Endothelial cell of umbilical vein (primary cell): ENCODE measurements at regions not wholly inside any gene's neighbourhood (a gene's known extent, or its start where the extent isn't known, plus 50 kb on each side); places are given as distances from the start of the nearest gene placed in this dataset.

Experiments
- BruUV-seq: library from RNA; stranded (reverse); fragments of 400-500 nt; replicated peaks from 2 replicates; lab custom pipeline; 2021; lab: Mats Ljungman, UMichigan
- CTCF ChIA-PET: fragments of 300-600, 350-600 bp; sonication (Branson Sonifier 250); formaldehyde crosslinking; loops from one replicate; lab custom pipeline; 2021; ENCODE audit warnings: antibody characterized with exemption, inconsistent platforms; lab: Charles Lee
- POLR2A ChIA-PET: fragments of 300-600, 350-600 bp; sonication (Branson Sonifier 250); formaldehyde crosslinking; loops from one replicate; lab custom pipeline; 2021; ENCODE audit warnings: antibody characterized with exemption, inconsistent platforms; lab: Charles Lee
- DNase-seq: peaks from one replicate; pipeline ENCODE4 v3.0.0-alpha.2; 2011; ENCODE audit warnings: low read depth, low spot score
- FAIRE-seq: peaks from 2 replicates; lab custom pipeline; 2011; peaks lifted over from hg19 to GRCh38; lab: Jason Lieb, UNC
- H2AFZ ChIP-seq: 2 replicates; pipeline ENCODE4 v1.6.0; 2012; ENCODE audit warnings: low read depth, low read length, control low read depth, inconsistent platforms
- H3K27ac ChIP-seq: 2 replicates; pipeline ENCODE4 v1.5.1; 2011; ENCODE audit warnings: low read depth, mild to moderate bottlenecking, control low read depth, low read length, moderate library complexity; ENCODE audit not compliant: insufficient read depth
- H3K27me3 ChIP-seq, 2 experiments: 2 replicates each; pipeline versions ENCODE4 v1.6.0 to v1.6.1; 2011; ENCODE audit warnings: low read length in 2 of 2, mixed read lengths in 1 of 2; ENCODE audit not compliant: control insufficient read depth in 2 of 2, insufficient read depth in 2 of 2
- H3K36me3 ChIP-seq, 2 experiments: 2 replicates in 1 of 2; 3 replicates in 1 of 2; pipeline ENCODE4 v1.5.1; 2011; ENCODE audit warnings: low read length in 2 of 2, mild to moderate bottlenecking in 1 of 2, moderate library complexity in 1 of 2; ENCODE audit not compliant: control insufficient read depth in 2 of 2, insufficient read depth in 2 of 2; ENCODE audit errors: extremely low read depth in 1 of 2
- H3K4me1 ChIP-seq: 3 replicates; pipeline ENCODE4 v1.5.1; 2011; ENCODE audit warnings: mild to moderate bottlenecking, low read length; ENCODE audit not compliant: control insufficient read depth, insufficient read depth; ENCODE audit errors: extremely low read depth
- H3K4me2 ChIP-seq: 2 replicates; pipeline ENCODE4 v1.6.1; 2011; ENCODE audit warnings: low read length, control low read depth, mixed read lengths; ENCODE audit not compliant: insufficient read depth
- H3K4me3 ChIP-seq, 3 experiments: fragments of 200-600 bp in 1 of 3; sonication (generic), shearing (Covaris generic) in 1 of 3; replicated peaks in 1 of 3; 2 replicates each; pipeline ENCODE4 v1.5.1; 2011 to 2016; ENCODE audit warnings: control low read depth in 3 of 3, low read length in 3 of 3, mild to moderate bottlenecking in 2 of 3, inconsistent platforms in 1 of 3, low read depth in 1 of 3, moderate library complexity in 1 of 3; ENCODE audit not compliant: insufficient read depth in 1 of 3
- H3K79me2 ChIP-seq: 2 replicates; pipeline ENCODE4 v1.6.0; 2012; ENCODE audit warnings: low read length, inconsistent platforms; ENCODE audit not compliant: control insufficient read depth, insufficient read depth
- H3K9ac ChIP-seq: replicated peaks from 2 replicates; pipeline ENCODE3; 2011; ENCODE audit warnings: low read length, control low read depth; ENCODE audit not compliant: insufficient read depth; ENCODE audit errors: extremely low read depth
- H3K9me1 ChIP-seq: replicated peaks from 3 replicates; pipeline ENCODE4 v1.6.0; 2011; ENCODE audit warnings: mild to moderate bottlenecking, low read length; ENCODE audit not compliant: control insufficient read depth, insufficient read depth; ENCODE audit errors: extremely low read depth
- H3K9me3 ChIP-seq: replicated peaks from 2 replicates; pipeline ENCODE4 v1.5.1; 2012; ENCODE audit warnings: low read length, inconsistent platforms; ENCODE audit not compliant: control insufficient read depth, insufficient read depth
- H4K20me1 ChIP-seq: replicated peaks from 2 replicates; pipeline ENCODE3; 2011; ENCODE audit warnings: mild to moderate bottlenecking, low read length; ENCODE audit not compliant: control insufficient read depth, insufficient read depth; ENCODE audit errors: extremely low read depth
- EZH2 ChIP-seq: IDR thresholded peaks from 2 replicates; pipeline ENCODE4 v1.6.1; 2012; ENCODE audit warnings: borderline replicate concordance, low read depth, mild to moderate bottlenecking, moderate library complexity, low read length, inconsistent platforms; ENCODE audit not compliant: severe bottlenecking
- FOS ChIP-seq: IDR thresholded peaks from 2 replicates; pipeline ENCODE4 v1.6.1; 2011; ENCODE audit warnings: mild to moderate bottlenecking, low read length, moderate library complexity, borderline replicate concordance; ENCODE audit not compliant: insufficient read depth
- GATA2 ChIP-seq: IDR thresholded peaks from 2 replicates; pipeline ENCODE4 v1.7.0; 2011; ENCODE audit warnings: low read depth, mild to moderate bottlenecking, moderate library complexity, mixed read lengths, low read length; ENCODE audit not compliant: insufficient read length, insufficient read depth
- MYC ChIP-seq: IDR thresholded peaks from one replicate; pipeline ENCODE4 v1.6.1; 2011; ENCODE audit warnings: mild to moderate bottlenecking, low read depth, low read length
- POLR2A ChIP-seq: IDR thresholded peaks from 2 replicates; pipeline ENCODE4 v1.6.1; 2012; ENCODE audit warnings: low read depth, mild to moderate bottlenecking, control low read depth, low read length
- POLR2AphosphoS5 ChIP-seq: IDR thresholded peaks from 2 replicates; pipeline ENCODE4 v1.6.1; 2012; ENCODE audit warnings: low read depth, mild to moderate bottlenecking, control low read depth, low read length, moderate library complexity; ENCODE audit not compliant: insufficient read depth
- dilution Hi-C: fragments of 300-500 bp; cut with MboI; formaldehyde crosslinking; loops from one replicate; pipeline ENCODE4 v1.15.0; 2019; ENCODE audit warnings: low sequenced_read_pairs; ENCODE audit not compliant: extremely low pct_ligation_motif_present
- intact Hi-C: fragments of 100-400 bp; cut with micrococcal nuclease; formaldehyde crosslinking; loops from one replicate; pipeline ENCODE4 v1.10.0; 2022
- TF ChIP-seq, protein P1 (sequence below), 2 donors: IDR thresholded peaks; 1 replicate in 1 of 2; 2 replicates in 1 of 2; pipeline ENCODE4 v1.5.1; 2011; ENCODE audit warnings: low read length in 2 of 2, mild to moderate bottlenecking in 2 of 2, moderate library complexity in 2 of 2, control low read depth in 1 of 2, inconsistent platforms in 1 of 2, low read depth in 1 of 2; ENCODE audit not compliant: insufficient read depth in 1 of 2; ENCODE audit errors: extremely low read depth in 1 of 2
- TF ChIP-seq, protein P2 (sequence below): IDR thresholded peaks from 2 replicates; pipeline ENCODE4 v1.6.1; 2011; ENCODE audit not compliant: insufficient read depth, insufficient read length

DNA sequence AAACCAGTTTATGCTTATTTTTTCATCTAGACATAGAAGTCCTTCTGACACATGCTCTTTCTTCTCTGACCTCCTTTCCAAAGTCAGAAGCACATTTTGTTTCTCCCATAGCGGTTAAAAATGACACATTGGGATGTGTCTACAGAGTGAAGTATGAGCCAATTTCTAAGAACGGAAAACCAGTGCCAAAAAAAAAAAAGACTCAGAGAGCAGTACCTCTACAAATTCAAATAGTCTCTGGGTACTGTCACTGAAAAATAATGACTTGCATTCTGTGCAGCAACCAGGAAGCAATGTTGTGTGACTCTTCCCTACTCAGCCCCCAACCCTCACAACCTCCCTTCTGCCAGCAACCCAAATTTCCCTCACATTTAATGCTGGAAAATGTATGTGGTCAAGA is 145.5 kb upstream of the PMFBP1 start:
- Histone ChIP-seq H3K36me3 (no peaks in the 10 kb centered on the region), H3K79me2 (no peaks in the 10 kb centered on the region), H3K9ac (no peak overlapping the region), H3K9me1 (no peaks in the 10 kb centered on the region), H3K4me3 (no peak overlapping the region), H3K27ac (no peak overlapping the region), H3K9me3 (no peaks in the 10 kb centered on the region), H4K20me1 (no peaks in the 10 kb centered on the region), H2AFZ (no peak overlapping the region), H3K4me1 (no peaks in the 10 kb centered on the region), H3K4me2 (no peak overlapping the region), H3K27me3 (no peaks in the 10 kb centered on the region)
- TF ChIP-seq, protein P1, sequence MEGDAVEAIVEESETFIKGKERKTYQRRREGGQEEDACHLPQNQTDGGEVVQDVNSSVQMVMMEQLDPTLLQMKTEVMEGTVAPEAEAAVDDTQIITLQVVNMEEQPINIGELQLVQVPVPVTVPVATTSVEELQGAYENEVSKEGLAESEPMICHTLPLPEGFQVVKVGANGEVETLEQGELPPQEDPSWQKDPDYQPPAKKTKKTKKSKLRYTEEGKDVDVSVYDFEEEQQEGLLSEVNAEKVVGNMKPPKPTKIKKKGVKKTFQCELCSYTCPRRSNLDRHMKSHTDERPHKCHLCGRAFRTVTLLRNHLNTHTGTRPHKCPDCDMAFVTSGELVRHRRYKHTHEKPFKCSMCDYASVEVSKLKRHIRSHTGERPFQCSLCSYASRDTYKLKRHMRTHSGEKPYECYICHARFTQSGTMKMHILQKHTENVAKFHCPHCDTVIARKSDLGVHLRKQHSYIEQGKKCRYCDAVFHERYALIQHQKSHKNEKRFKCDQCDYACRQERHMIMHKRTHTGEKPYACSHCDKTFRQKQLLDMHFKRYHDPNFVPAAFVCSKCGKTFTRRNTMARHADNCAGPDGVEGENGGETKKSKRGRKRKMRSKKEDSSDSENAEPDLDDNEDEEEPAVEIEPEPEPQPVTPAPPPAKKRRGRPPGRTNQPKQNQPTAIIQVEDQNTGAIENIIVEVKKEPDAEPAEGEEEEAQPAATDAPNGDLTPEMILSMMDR (IDR thresholded peaks at IDR 0.05; ENCODE audit: extremely low read depth in 1 of 2, insufficient read depth in 1 of 2, low read depth in 1 of 2, low read length in 2 of 2): no peak
- TF ChIP-seq GATA2: no peak
- no peak for TF ChIP-seq POLR2AphosphoS5
- TF ChIP-seq, protein P2, sequence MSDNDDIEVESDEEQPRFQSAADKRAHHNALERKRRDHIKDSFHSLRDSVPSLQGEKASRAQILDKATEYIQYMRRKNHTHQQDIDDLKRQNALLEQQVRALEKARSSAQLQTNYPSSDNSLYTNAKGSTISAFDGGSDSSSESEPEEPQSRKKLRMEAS: no peak
- no peak for TF ChIP-seq FOS
- TF ChIP-seq EZH2: no peak
- TF ChIP-seq MYC: no peak
- TF ChIP-seq POLR2A: no peak
- POLR2A ChIA-PET: no interaction called here
- CTCF ChIA-PET: interaction anchor here (1.0 kb wide), 1 partner anchor 82 kb away, joined by 3 read pairs; no protein-coding TSS in a partner anchor
- intact Hi-C loops: no loop called here
- DNase-seq (no peak), FAIRE-seq (no peak)
- dilution Hi-C loops: no loop called here
- BruUV-seq: no TSS peak
